Liver (tissue), 3 donors: ENCODE measurements at regions not wholly inside any gene's neighbourhood (a gene's known extent, or its start where the extent isn't known, plus 50 kb on each side); places are given as distances from the start of the nearest gene placed in this dataset.

Source experiments
- ATF3 ChIP-seq: IDR thresholded peaks from 2 replicates; pipeline ENCODE4 v1.6.1; 2016; ENCODE audit warnings: antibody characterized with exemption
- CTCF ChIP-seq: fragments of 150-350 bp; IDR thresholded peaks from 2 replicates; pipeline ENCODE4 v1.5.1; 2017; ENCODE audit warnings: improper control_type of control experiment, low read depth, low read length; ENCODE audit not compliant: missing input control
- donor health status: healthy.
- donor health status: healthy.

DNA sequence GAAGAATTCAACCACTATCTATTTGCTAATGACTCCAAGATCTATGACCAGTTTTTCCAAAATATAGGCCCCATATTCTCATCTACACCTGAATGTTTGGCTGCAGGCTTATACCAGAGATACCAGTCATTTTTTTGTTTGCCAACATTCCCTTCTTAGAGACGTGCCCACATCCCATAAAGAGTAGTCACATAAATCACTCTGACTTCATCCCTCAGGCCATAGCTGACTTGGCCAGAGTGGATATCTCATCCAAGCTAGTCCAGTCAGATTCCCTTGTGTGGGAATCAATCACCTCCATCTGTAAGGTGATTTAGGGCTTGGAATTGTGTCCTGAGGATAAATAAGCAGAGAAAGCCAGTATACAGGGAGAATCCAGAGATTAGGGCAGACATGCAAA is 124.3 kb upstream of the SLC24A2 start:
- TF ChIP-seq CTCF (no peak), ATF3 (no peak)
